AG08395 (cell line): ENCODE measurements at regions not wholly inside any gene's neighbourhood (a gene's known extent, or its start where the extent isn't known, plus 50 kb on each side); places are given as distances from the start of the nearest gene placed in this dataset.
"Not testable (repeated sequence)": the region's sequence is repeated elsewhere in the genome, so short reads cannot be mapped to it uniquely, and the experiment has no call there.

Source experiments
- DNase-seq: peaks from one replicate; pipeline ENCODE4 v3.0.0; 2012; ENCODE audit warnings: mixed read lengths, low spot score

DNA sequence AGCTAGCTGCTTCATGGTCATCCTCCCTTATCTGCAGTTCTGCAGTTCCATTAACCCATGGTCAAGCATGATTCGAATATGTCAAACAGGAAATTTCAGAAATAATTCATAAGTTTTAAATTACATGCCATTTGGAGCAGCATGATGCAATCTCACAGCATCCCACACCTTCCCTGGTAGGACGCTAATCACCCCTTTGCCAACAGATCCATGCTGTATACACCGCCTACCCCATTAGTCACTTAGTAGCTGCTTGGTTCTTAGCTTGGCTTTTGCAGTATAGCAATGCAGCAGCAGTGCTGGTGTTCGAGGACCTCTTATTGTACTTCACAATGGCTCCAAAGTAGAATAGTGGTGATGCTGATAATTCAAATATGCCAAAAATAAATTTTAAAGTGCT is 739.7 kb upstream of the CDH9 start:
- no peak for DNase-seq

- no peak for DNase-seq
These were observed 735.2 kb upstream of the CDH9 start for GRCh38 chr5:27773636-27774035.

GRCh38 chr5:27773166-27773565 is 734.8 kb upstream of the CDH9 start:
- DNase-seq: no peak

- DNase-seq: no peak
These were observed 731.5 kb upstream of the CDH9 start for GRCh38 chr5:27769748-27770402.

DNA sequence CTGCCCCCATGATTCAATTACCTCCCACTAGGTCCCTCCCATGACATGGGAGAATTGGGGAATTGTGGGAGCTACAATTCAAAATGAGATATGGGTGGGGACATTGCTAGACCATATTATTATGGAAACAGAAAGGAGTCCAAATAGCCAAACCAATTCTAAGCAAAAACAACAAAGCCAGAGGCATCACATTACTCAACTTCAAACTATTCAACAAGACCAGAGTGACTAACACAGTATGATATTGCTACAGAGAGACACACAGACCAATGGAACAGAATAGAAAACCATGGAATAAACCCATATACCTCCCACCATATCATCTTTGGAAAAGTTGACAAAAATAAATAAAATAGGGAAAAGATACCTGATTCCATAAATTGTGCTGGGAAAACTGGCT is 710.5 kb upstream of the CDH9 start:
- no peak for DNase-seq

DNA sequence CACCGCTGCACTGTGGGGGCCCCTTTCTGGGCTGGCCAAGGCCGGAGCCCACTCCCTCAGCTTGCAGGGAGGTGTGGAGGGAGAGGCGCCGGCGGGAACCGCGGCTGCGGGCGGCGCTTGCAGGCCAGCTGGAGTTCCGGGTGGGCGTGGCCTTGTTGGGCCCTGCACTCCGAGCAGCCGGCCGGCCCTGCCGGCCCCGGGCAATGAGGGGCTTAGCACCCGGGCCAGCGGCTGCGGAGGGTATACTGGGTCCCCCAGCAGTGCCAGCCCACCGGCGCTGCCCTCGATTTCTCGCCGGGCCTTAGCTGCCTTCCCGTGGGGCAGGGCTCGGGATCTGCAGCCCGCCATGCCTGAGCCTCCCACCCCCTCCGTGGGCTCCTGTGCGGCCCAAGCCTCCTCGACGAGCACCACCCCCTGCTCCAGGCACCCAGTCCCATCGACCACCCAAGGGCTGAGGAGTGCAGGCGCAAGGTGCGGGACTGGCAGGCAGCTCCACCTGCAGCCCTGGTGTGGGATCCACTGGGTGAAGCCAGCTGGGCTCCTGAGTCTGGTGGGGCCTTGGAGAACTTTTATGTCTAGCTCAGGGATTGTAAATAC is 705.1 kb upstream of the CDH9 start:
- not testable (repeated sequence) for DNase-seq

DNA sequence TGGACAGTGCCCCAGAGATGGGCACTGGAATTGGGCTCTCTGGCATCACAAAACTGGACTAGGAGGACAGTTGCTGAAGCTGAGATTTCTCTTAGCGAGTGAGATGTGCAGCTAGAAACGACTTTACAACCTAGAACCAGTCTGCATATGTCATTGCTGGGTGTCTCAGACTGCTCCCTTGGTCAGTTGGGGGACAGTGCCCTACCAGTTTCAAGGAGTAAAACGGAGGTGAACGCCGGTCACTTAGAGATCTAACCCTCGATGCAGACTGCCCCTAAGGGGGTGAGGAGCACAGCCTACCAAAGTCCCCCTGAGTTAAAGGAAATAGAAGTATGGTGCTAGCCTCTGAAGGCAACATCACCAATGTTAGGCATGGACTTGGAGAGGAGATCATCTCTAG is 704.4 kb upstream of the CDH9 start:
- no peak for DNase-seq

- DNase-seq: no peak
These were observed 696.5 kb upstream of the CDH9 start for GRCh38 chr5:27734838-27735237.

DNA sequence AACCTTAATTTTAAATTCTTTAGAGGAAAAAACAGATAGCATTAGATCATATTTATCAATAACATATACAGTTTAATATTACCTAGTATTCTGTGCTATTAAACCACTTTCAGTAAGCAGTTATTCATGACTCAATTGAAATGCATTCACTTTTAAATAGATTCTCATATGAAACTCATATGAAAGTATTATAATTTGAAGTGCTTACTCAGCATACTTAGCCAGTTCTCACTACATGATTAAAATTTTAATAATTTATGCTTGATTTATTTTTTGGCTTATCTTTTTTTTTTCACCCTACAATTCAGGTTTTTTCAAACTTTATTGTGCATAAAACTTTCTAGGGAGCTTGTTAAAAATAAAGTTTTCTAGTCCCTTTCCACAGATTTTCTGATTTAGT is 694.9 kb upstream of the CDH9 start:
- DNase-seq: no peak

DNA sequence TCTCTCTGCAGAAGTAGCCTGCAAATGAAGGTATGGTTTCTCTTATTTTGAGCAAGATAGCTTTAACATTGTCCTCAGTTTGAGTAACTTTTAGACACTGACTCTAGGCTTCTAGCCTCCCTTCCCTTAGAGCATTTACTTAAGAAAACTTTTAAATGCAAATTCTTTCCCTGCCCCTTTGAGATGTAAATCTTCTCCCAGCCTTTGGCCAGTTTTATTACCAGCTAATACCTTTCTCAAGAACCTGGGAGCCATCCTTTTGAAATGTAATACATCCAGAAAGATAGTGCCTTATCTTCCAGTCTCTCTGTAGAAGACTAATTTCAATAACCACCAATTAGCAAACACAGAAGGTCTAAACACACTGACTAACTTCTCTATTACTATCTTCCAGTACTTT is 688.9 kb upstream of the CDH9 start:
- no peak for DNase-seq

DNA sequence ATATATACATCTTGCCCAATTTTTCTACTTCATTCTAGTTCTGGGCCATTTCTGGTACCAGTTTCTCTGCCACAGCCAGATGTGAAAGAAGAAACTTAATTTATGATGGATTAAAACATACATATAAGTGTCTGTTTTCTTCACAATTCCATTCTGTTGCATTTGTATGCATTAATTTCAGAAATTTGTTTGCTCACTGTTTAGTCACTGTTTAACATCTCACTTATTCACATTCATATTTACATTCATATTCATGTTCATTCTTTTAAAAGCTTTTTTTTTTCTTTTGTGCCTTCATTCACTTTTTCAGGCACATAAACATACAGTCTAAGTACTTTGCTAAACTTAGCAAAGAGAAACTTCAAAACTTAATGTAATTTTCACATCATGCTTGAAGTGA is 684.0 kb upstream of the CDH9 start:
- no peak for DNase-seq

GRCh38 chr5:27708534-27708933 is 670.1 kb upstream of the CDH9 start:
- DNase-seq: no peak

DNA sequence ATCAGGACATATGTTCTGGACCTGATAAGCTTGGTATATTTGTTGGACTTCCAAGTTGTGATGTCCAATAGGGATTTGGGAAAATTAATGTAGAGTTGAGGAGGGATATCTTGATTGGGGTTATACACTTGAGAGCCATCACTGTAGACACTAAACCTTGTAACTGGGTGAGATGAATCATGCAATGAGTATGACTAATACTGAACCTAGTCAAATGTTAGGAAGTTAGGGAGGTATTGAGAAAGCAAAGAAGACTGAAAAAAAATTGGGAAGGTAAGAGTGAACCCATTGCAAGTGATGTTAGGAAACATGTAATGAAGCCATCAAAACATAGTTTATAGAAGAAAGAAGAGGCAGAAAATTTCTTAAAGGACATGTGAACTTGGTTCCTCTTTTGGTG is 668.4 kb upstream of the CDH9 start:
- no peak for DNase-seq

DNA sequence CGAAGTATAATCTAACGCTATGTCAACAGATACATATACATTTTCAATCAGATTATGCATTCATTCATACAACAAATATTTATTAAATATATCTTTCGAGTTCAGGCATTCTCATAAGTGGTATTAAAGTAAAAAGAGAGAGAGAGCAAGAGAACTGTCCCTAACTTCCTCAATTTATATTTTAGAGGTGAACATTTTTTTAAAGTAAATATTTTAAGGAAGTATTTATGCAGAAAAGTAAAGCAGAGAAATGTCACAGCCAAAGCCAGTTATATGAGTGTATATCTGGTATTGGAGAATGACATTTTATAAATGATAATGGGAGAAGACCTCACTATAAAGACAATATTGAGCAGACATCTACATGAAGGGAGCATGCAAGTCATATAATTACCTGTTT is 667.3 kb upstream of the CDH9 start:
- DNase-seq: no peak

- no peak for DNase-seq
These were observed 663.8 kb upstream of the CDH9 start for GRCh38 chr5:27701931-27702903.

DNA sequence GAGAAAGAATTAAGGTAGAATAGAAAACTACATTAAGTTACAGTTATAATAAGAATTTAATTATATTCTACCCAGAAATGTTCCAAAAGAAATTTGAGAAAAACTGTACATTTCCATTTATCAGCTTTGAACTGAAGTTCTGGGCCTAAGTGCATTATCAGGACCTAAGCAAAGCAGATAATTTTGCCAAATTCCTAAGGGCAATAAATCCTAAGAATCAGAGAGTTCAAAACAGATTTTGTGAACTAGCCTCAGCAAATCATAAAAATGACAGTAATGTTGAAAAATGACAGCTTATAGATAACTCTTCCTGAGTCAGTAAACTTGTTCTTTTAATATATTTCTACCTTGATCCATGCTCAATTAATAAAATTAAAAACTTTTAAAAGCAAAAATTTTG is 662.1 kb upstream of the CDH9 start:
- DNase-seq: no peak

- no peak for DNase-seq
These were observed 644.2 kb upstream of the CDH9 start for GRCh38 chr5:27682600-27682999.

- no peak for DNase-seq
These were observed 614.1 kb upstream of the CDH9 start for GRCh38 chr5:27652505-27652904.

DNA sequence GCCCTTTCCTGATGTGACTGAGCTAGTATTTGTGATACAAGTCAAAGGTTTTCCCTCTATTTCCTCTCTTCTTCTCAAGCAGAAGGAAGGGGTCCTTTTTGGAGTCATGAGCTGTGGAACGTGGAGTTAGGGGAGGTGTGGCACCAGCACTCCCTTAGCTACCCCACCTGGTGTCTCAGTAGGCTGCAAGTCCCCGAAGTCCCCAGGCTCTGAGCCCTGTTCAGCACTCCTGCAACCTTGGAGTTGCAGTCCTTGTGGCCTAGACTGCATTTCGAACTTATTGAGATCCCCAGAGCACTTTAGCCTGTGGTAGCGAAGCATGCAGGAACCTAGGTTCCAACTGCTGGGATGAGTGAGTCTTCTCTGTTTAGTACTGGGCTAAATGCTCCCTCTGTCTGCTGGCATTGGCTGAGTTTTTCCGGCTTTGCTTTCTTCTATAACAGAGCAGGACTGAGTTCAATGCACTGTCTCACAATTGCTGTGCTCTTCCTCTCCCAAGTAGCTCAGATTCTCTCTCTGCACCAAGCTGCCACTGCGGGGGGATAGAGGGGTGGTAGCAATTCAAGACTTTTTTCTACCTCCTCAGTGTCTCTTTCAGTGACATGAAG is 600.7 kb upstream of the CDH9 start:
- DNase-seq: no peak

GRCh38 chr5:27619982-27620381 is 581.6 kb upstream of the CDH9 start:
- no peak for DNase-seq

- no peak for DNase-seq
These were observed 573.8 kb upstream of the CDH9 start for GRCh38 chr5:27612161-27612560.

GRCh38 chr5:27608992-27609391 is 570.6 kb upstream of the CDH9 start:
- DNase-seq: no peak

DNA sequence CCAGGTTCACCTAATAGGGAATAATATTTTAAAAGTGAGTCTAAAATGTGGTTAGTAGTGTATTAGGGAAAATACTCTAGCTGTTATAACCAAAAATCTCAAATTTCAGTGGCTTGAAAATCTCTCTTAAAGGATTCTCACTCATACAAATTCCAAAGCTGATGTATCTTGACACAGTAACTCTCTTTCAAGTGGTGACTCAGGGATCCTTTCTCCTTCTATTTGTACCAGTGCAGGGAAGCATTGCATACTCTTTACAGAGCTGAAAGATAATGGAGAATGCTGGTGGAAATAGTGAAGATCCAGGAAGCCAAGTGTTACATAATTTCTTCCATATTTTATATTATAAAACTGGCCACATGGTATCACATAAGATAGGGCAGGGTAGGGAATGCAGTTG is 560.2 kb upstream of the CDH9 start:
- no peak for DNase-seq
